ENCODE measurements at regions not wholly inside any gene's neighbourhood (a gene's known extent, or its start where the extent isn't known, plus 50 kb on each side); places are given as distances from the start of the nearest gene placed in this dataset.

DNA sequence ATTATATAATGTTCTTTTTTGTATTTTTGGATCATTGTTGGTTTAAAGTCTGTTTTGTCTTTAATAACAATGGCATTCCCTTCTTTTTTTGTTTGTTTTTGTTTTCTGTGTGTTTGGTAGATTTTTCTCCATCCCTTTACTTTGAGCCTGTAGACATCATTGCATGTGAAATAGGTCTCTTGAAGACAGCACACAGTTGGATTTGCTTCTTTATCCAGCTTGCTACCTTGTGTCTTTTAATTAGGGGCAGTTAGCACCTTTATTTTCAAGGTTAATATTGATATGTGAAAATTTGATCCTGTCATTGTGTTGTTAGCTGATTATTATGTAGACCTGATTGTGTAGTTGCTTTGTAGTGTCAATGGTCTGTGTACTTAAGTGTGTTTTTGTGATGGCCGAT lies 235.7 kb downstream of the KCNJ3 start:
- TF ChIP-seq MYC (IDR thresholded peaks at IDR 0.05; ENCODE audit: low read depth, low read length), result no peak
- no peak for TF ChIP-seq CTCF (IDR thresholded peaks at IDR 0.05; ENCODE audit: extremely low read depth in 1 of 2, insufficient read depth in 1 of 2, low read depth in 1 of 2, low read length in 2 of 2)
- no peak for TF ChIP-seq EZH2 (IDR thresholded peaks at IDR 0.05; ENCODE audit: borderline replicate concordance, low read depth, low read length, severe bottlenecking)
- TF ChIP-seq POLR2A (IDR thresholded peaks at IDR 0.05; ENCODE audit: low read depth, low read length), result no peak
- TF ChIP-seq, protein P1, sequence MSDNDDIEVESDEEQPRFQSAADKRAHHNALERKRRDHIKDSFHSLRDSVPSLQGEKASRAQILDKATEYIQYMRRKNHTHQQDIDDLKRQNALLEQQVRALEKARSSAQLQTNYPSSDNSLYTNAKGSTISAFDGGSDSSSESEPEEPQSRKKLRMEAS (IDR thresholded peaks at IDR 0.05; ENCODE audit: insufficient read depth, insufficient read length), result no peak
- TF ChIP-seq POLR2AphosphoS5 (IDR thresholded peaks at IDR 0.05; ENCODE audit: insufficient read depth, low read depth, low read length), result no peak
- TF ChIP-seq GATA2 (IDR thresholded peaks at IDR 0.05; ENCODE audit: insufficient read depth, insufficient read length, low read depth, low read length), result no peak
- no peak for TF ChIP-seq JUN (IDR thresholded peaks at IDR 0.05; ENCODE audit: borderline replicate concordance, insufficient read depth, insufficient read length, low read depth)
- no peak for TF ChIP-seq FOS (IDR thresholded peaks at IDR 0.05; ENCODE audit: borderline replicate concordance, insufficient read depth, low read length)
